GM23338 (cell line): ENCODE measurements at regions not wholly inside any gene's neighbourhood (a gene's known extent, or its start where the extent isn't known, plus 50 kb on each side); places are given as distances from the start of the nearest gene placed in this dataset.

Source experiments
- ATAC-seq: fragments of 200-7000 bp; cut with Tn5 transposase; 3 replicates; pipeline ENCODE4 v1.9.1; 2020
- DNase-seq: peaks from one replicate; pipeline ENCODE4 v3.0.0-alpha.2; 2015; ENCODE audit warnings: low spot score
- H2AFZ ChIP-seq: fragments of 200-600 bp; sonication (generic); 2 replicates; pipeline ENCODE4 v1.8.0; 2016; ENCODE audit warnings: antibody characterized with exemption, mild to moderate bottlenecking, moderate library complexity
- H3F3A ChIP-seq: fragments of 200-600 bp; sonication (generic); replicated peaks from 2 replicates; pipeline ENCODE4 v1.8.0; 2017; ENCODE audit warnings: antibody characterized with exemption, mixed run types, low read depth
- H3K27ac ChIP-seq: fragments of 200-600 bp; sonication (generic); 2 replicates; pipeline ENCODE4 v1.6.1; 2016; ENCODE audit warnings: low read depth
- H3K27me3 ChIP-seq: fragments of 200-600 bp; sonication (generic); 2 replicates; pipeline ENCODE4 v1.8.0; 2016; ENCODE audit warnings: mild to moderate bottlenecking, mixed run types, moderate library complexity; ENCODE audit not compliant: insufficient read depth
- H3K36me3 ChIP-seq: fragments of 200-600 bp; sonication (generic); 2 replicates; pipeline ENCODE4 v1.8.0; 2016; ENCODE audit warnings: mild to moderate bottlenecking; ENCODE audit not compliant: insufficient read depth
- H3K4me1 ChIP-seq: fragments of 200-600 bp; sonication (generic); 2 replicates; pipeline ENCODE4 v1.8.0; 2016; ENCODE audit warnings: mild to moderate bottlenecking, moderate library complexity; ENCODE audit not compliant: insufficient read depth
- H3K4me2 ChIP-seq: fragments of 200-600 bp; sonication (generic); 2 replicates; pipeline ENCODE4 v1.7.1; 2017; ENCODE audit warnings: mixed run types
- H3K4me3 ChIP-seq: fragments of 200-600 bp; sonication (generic); 2 replicates; pipeline ENCODE4 v1.6.1; 2016; ENCODE audit warnings: mixed run types
- H3K79me2 ChIP-seq: fragments of 200-600 bp; sonication (generic); replicated peaks from 2 replicates; pipeline ENCODE4 v1.8.0; 2017; ENCODE audit warnings: mild to moderate bottlenecking; ENCODE audit not compliant: insufficient read depth
- H3K9me2 ChIP-seq: fragments of 200-600 bp; sonication (generic); 2 replicates; pipeline ENCODE4 v1.8.0; 2017; ENCODE audit not compliant: insufficient read depth
- H4K20me1 ChIP-seq: fragments of 200-600 bp; sonication (generic); replicated peaks from 2 replicates; pipeline ENCODE4 v1.8.0; 2017; ENCODE audit warnings: mild to moderate bottlenecking; ENCODE audit not compliant: insufficient read depth
- H3K27ac Mint-ChIP-seq: 2 replicates; pipeline ENCODE4 v1.8.0; 2020; ENCODE audit warnings: inconsistent platforms, mild to moderate bottlenecking, moderate library complexity, mixed read lengths
- H3K27me3 Mint-ChIP-seq: 3 replicates; pipeline ENCODE4 v1.8.0; 2022; ENCODE audit warnings: low read depth, mild to moderate bottlenecking, moderate library complexity, mixed read lengths, inconsistent platforms; ENCODE audit not compliant: insufficient read depth, poor library complexity
- H3K36me3 Mint-ChIP-seq: 3 replicates; pipeline ENCODE4 v1.8.0; 2021; ENCODE audit warnings: low read depth, mild to moderate bottlenecking, inconsistent platforms, moderate library complexity, mixed read lengths
- H3K4me1 Mint-ChIP-seq: 3 replicates; pipeline ENCODE4 v1.8.0; 2020; ENCODE audit warnings: mild to moderate bottlenecking, inconsistent platforms, mixed read lengths
- H3K4me3 Mint-ChIP-seq: 3 replicates; pipeline ENCODE4 v1.8.0; 2021; ENCODE audit warnings: moderate library complexity, mild to moderate bottlenecking, inconsistent platforms, mixed read lengths
- H3K9me3 Mint-ChIP-seq: 3 replicates; pipeline ENCODE4 v1.8.0; 2020; ENCODE audit warnings: moderate library complexity, mild to moderate bottlenecking, inconsistent platforms, mixed read lengths
- CREB1 ChIP-seq: fragments of 250-450 bp; sonication (Bioruptor Pico); IDR thresholded peaks from 2 replicates; pipeline ENCODE4 v1.5.0; 2020; ENCODE audit warnings: low read depth, mild to moderate bottlenecking, moderate library complexity
- CTCF ChIP-seq, 2 experiments: fragments of 200-600 bp in 1 of 2; sonication (generic) in 1 of 2; conservative IDR thresholded peaks; 2 replicates each; pipeline versions ENCODE4 v1.5.1 to v1.6.1; 2016 to 2017; ENCODE audit warnings: antibody characterized with exemption in 2 of 2, low read depth in 2 of 2, mild to moderate bottlenecking in 2 of 2, moderate library complexity in 1 of 2
- ETS1 ChIP-seq: IDR thresholded peaks from 2 replicates; pipeline ENCODE4 v1.6.1; 2016; ENCODE audit warnings: antibody characterized with exemption
- EZH2 ChIP-seq: fragments of 200-600 bp; sonication (generic); IDR thresholded peaks from one replicate; pipeline ENCODE4 v1.8.0; 2017; ENCODE audit warnings: antibody characterized with exemption, mild to moderate bottlenecking, low read depth; ENCODE audit not compliant: unreplicated experiment
- EZH2phosphoT487 ChIP-seq: fragments of 200-600 bp; sonication (generic); IDR thresholded peaks from one replicate; pipeline ENCODE4 v1.8.1; 2018; ENCODE audit warnings: antibody characterized with exemption; ENCODE audit not compliant: unreplicated experiment
- JUNB ChIP-seq: IDR thresholded peaks from one replicate; pipeline ENCODE4 v1.6.1; 2016; ENCODE audit warnings: antibody characterized with exemption; ENCODE audit not compliant: unreplicated experiment
- NANOG ChIP-seq: IDR thresholded peaks from 2 replicates; pipeline ENCODE4 v1.6.1; 2016; ENCODE audit warnings: antibody characterized with exemption, borderline replicate concordance
- POLR2AphosphoS5 ChIP-seq: IDR thresholded peaks from 2 replicates; pipeline ENCODE4 v1.6.1; 2016; ENCODE audit warnings: antibody characterized with exemption, low read depth
- REST ChIP-seq: IDR thresholded peaks from one replicate; pipeline ENCODE4 v1.6.1; 2018; ENCODE audit warnings: antibody characterized with exemption; ENCODE audit not compliant: unreplicated experiment
- STAT1 ChIP-seq: IDR thresholded peaks from one replicate; pipeline ENCODE4 v1.6.1; 2016; ENCODE audit warnings: antibody characterized with exemption; ENCODE audit not compliant: unreplicated experiment
- ZNF114 ChIP-seq: fragments of 250-450 bp; sonication (Bioruptor Pico); IDR thresholded peaks from 2 replicates; pipeline ENCODE4 v1.5.0; 2020; ENCODE audit warnings: mild to moderate bottlenecking, moderate library complexity
- ZNF331 ChIP-seq: fragments of 250-450 bp; sonication (Bioruptor Pico); IDR thresholded peaks from 2 replicates; pipeline ENCODE4 v1.5.0; 2020; ENCODE audit warnings: low read depth, mild to moderate bottlenecking, moderate library complexity
- ZNF462 ChIP-seq: fragments of 250-450 bp; sonication (Bioruptor Pico); IDR thresholded peaks from 2 replicates; pipeline ENCODE4 v1.5.0; 2020; ENCODE audit warnings: mild to moderate bottlenecking, moderate library complexity

- peaks cover 41% of the 10 kb centered on the region for H3K36me3 Mint-ChIP-seq
- H3K4me3 Mint-ChIP-seq = no peak overlapping the region
- DNase-seq (no peak), ATAC-seq (no peak)
- no peak overlapping the region for H2AFZ ChIP-seq
- no peaks in the 10 kb centered on the region for H3K4me1 ChIP-seq
- peaks cover 4% of the 10 kb centered on the region for H3K4me1 Mint-ChIP-seq
- no peak overlapping the region for H3K4me2 ChIP-seq
- peaks cover 47% of the 10 kb centered on the region for H3K9me3 Mint-ChIP-seq
- no peaks in the 10 kb centered on the region; the same call in 1 of the 2 replicates for H3K36me3 ChIP-seq
- no peaks in the 10 kb centered on the region for H3K79me2 ChIP-seq
- no peaks in the 10 kb centered on the region for H3K9me2 ChIP-seq
- H4K20me1 ChIP-seq = no peaks in the 10 kb centered on the region
- H3K27me3 Mint-ChIP-seq = peaks cover 2% of the 10 kb centered on the region
- no peak overlapping the region for H3K27ac ChIP-seq
- H3F3A ChIP-seq = no peaks in the 10 kb centered on the region
- no peaks in the 10 kb centered on the region for H3K27me3 ChIP-seq
- no peak for TF ChIP-seq NANOG
- no peak for TF ChIP-seq CTCF (conservative IDR thresholded peaks at IDR 0.05; ENCODE audit: low read depth in 2 of 2)
- TF ChIP-seq POLR2AphosphoS5 = no peak
- TF ChIP-seq ETS1 = no peak
- TF ChIP-seq JUNB = no peak
- TF ChIP-seq CREB1 (CRISPR knock-in tag) = no peak
- TF ChIP-seq ZNF462 (CRISPR knock-in tag) = no peak
- TF ChIP-seq ZNF331 (CRISPR knock-in tag) = no peak
- no peak for TF ChIP-seq ZNF114
- no peak for TF ChIP-seq EZH2
- TF ChIP-seq REST = no peak
- no peak for TF ChIP-seq STAT1
- no peak for TF ChIP-seq EZH2phosphoT487
- no peak overlapping the region; the same call in 1 of the 2 replicates for H3K27ac Mint-ChIP-seq
- no peak overlapping the region for H3K4me3 ChIP-seq
Measured at GRCh38 chr21:17921579-17922530, 102.7 kb upstream of the C21orf91 start.
